PC-9 (cell line): ENCODE measurements at regions not wholly inside any gene's neighbourhood (a gene's known extent, or its start where the extent isn't known, plus 50 kb on each side); places are given as distances from the start of the nearest gene placed in this dataset.

Experiments used
- BruUV-seq: library from RNA; stranded (reverse); fragments of 400-500 nt; replicated peaks from 2 replicates; lab custom pipeline; 2021; lab: Mats Ljungman, UMichigan
- CTCF ChIA-PET: fragments of 300-600 bp; sonication (Branson Sonifier 250); formaldehyde crosslinking; loops from one replicate; lab custom pipeline; 2022; ENCODE audit warnings: antibody characterized with exemption; lab: Charles Lee
- POLR2A ChIA-PET: fragments of 300-600 bp; sonication (Branson Sonifier 250); formaldehyde crosslinking; loops from one replicate; lab custom pipeline; 2022; ENCODE audit warnings: antibody characterized with exemption; ENCODE audit not compliant: unreplicated experiment; lab: Charles Lee
- DNase-seq, 2 experiments: peaks; one replicate each; pipeline versions ENCODE4 v3.0.0 to v3.0.0-alpha.2; 2015 to 2022; ENCODE audit warnings: mixed read lengths in 1 of 2
- H2AFZ ChIP-seq: fragments of 200-600 bp; sonication (generic); 2 replicates; pipeline ENCODE4 v1.8.1; 2017; ENCODE audit warnings: antibody characterized with exemption
- H3F3A ChIP-seq: fragments of 200-600 bp; sonication (generic); 2 replicates; pipeline ENCODE4 v1.8.1; 2017; ENCODE audit warnings: antibody characterized with exemption, mild to moderate bottlenecking, low read depth; ENCODE audit not compliant: insufficient read depth
- H3K27ac ChIP-seq: fragments of 200-600 bp; sonication (generic); 2 replicates; pipeline ENCODE4 v1.6.1; 2016; ENCODE audit warnings: mixed run types
- H3K27me3 ChIP-seq: fragments of 200-600 bp; sonication (generic); 2 replicates; pipeline ENCODE4 v1.6.1; 2016; ENCODE audit warnings: low read depth, mixed run types; ENCODE audit not compliant: insufficient read depth
- H3K36me3 ChIP-seq: fragments of 200-600 bp; sonication (generic); 2 replicates; pipeline ENCODE4 v1.6.1; 2016; ENCODE audit warnings: low read depth, mixed run types
- H3K4me1 ChIP-seq: fragments of 200-600 bp; sonication (generic); replicated peaks from 2 replicates; pipeline ENCODE4 v1.6.1; 2016; ENCODE audit warnings: mixed run types; ENCODE audit not compliant: insufficient read depth
- H3K4me2 ChIP-seq: fragments of 200-600 bp; sonication (generic); 2 replicates; pipeline ENCODE4 v1.6.1; 2017; ENCODE audit warnings: mixed run types
- H3K4me3 ChIP-seq: fragments of 200-600 bp; sonication (generic); 2 replicates; pipeline ENCODE4 v1.6.1; 2016; ENCODE audit warnings: mixed run types
- H3K79me2 ChIP-seq: fragments of 200-600 bp; sonication (generic); 2 replicates; pipeline ENCODE4 v1.6.1; 2017; ENCODE audit warnings: low read depth, mixed run types
- H3K9me2 ChIP-seq: fragments of 200-600 bp; sonication (generic); 2 replicates; pipeline ENCODE4 v1.8.1; 2017; ENCODE audit warnings: mild to moderate bottlenecking; ENCODE audit not compliant: insufficient read depth
- H3K9me3 ChIP-seq: fragments of 200-600 bp; sonication (generic); 2 replicates; pipeline ENCODE4 v1.8.1; 2016; ENCODE audit warnings: low read depth; ENCODE audit not compliant: insufficient read depth
- H4K20me1 ChIP-seq: fragments of 200-600 bp; sonication (generic); 2 replicates; pipeline ENCODE4 v1.8.1; 2017; ENCODE audit not compliant: insufficient read depth
- EZH2 ChIP-seq: fragments of 200-600 bp; sonication (generic); IDR thresholded peaks from 2 replicates; pipeline ENCODE4 v1.8.0; 2017; ENCODE audit warnings: antibody characterized with exemption, low read depth
- intact Hi-C: fragments of 100-400 bp; cut with micrococcal nuclease; formaldehyde crosslinking; loops from one replicate; pipeline ENCODE4 v1.10.0; 2022; ENCODE audit not compliant: unreplicated experiment
- TF ChIP-seq, protein P1 (sequence below): fragments of 200-600 bp; sonication (generic); conservative IDR thresholded peaks from 2 replicates; pipeline ENCODE4 v1.6.1; 2017; ENCODE audit warnings: mixed run types, antibody characterized with exemption, mild to moderate bottlenecking, moderate library complexity

GRCh38 chr9:115980054-115980453 is 173.5 kb upstream of the PAPPA start:
- H3F3A ChIP-seq = no peaks in the 10 kb centered on the region
- no TSS peak for BruUV-seq
- H3K4me2 ChIP-seq = no peak overlapping the region
- ChIA-PET CTCF (no interaction called here), POLR2A (no interaction called here)
- no peaks in the 10 kb centered on the region for H3K36me3 ChIP-seq
- H4K20me1 ChIP-seq = no peaks in the 10 kb centered on the region; the same call in 1 of the 2 replicates
- intact Hi-C loops = no loop called here
- H2AFZ ChIP-seq = no peak overlapping the region
- no peaks in the 10 kb centered on the region for H3K27me3 ChIP-seq
- no peaks in the 10 kb centered on the region for H3K4me1 ChIP-seq
- H3K79me2 ChIP-seq = no peaks in the 10 kb centered on the region
- no peak for TF ChIP-seq EZH2
- TF ChIP-seq, protein P1, sequence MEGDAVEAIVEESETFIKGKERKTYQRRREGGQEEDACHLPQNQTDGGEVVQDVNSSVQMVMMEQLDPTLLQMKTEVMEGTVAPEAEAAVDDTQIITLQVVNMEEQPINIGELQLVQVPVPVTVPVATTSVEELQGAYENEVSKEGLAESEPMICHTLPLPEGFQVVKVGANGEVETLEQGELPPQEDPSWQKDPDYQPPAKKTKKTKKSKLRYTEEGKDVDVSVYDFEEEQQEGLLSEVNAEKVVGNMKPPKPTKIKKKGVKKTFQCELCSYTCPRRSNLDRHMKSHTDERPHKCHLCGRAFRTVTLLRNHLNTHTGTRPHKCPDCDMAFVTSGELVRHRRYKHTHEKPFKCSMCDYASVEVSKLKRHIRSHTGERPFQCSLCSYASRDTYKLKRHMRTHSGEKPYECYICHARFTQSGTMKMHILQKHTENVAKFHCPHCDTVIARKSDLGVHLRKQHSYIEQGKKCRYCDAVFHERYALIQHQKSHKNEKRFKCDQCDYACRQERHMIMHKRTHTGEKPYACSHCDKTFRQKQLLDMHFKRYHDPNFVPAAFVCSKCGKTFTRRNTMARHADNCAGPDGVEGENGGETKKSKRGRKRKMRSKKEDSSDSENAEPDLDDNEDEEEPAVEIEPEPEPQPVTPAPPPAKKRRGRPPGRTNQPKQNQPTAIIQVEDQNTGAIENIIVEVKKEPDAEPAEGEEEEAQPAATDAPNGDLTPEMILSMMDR = no peak
- no peak overlapping the region for H3K27ac ChIP-seq
- H3K9me3 ChIP-seq = no peaks in the 10 kb centered on the region
- H3K9me2 ChIP-seq = no peaks in the 10 kb centered on the region
- DNase-seq = no peak
- no peak overlapping the region for H3K4me3 ChIP-seq

DNA sequence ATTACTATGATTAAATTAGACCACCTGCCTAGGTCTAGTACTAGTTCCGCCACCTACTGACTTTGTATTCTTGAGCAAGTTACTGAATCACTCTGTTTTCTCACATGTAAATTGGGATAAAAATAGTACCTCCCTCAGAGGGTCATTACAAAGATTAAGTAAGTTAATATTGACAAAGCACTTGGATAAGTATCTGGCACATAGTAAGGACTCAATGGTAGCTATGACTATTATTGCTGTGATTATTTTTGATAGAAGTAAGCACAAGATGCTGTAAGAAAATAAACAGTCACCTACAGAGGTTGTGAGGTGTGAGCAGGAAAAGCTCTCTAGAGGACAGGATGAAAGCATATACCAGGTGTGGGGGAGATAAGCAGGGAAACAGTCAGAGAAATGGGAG is 173.1 kb upstream of the PAPPA start:
- Histone ChIP-seq H4K20me1 (no peaks in the 10 kb centered on the region; the same call in 1 of the 2 replicates), H3K79me2 (no peaks in the 10 kb centered on the region), H3K4me2 (no peak overlapping the region), H3K4me3 (no peak overlapping the region), H3K9me3 (no peaks in the 10 kb centered on the region), H3K27me3 (no peaks in the 10 kb centered on the region), H2AFZ (no peak overlapping the region), H3K9me2 (no peaks in the 10 kb centered on the region), H3K27ac (no peak overlapping the region), H3F3A (no peaks in the 10 kb centered on the region), H3K4me1 (no peaks in the 10 kb centered on the region), H3K36me3 (no peaks in the 10 kb centered on the region)
- BruUV-seq = no TSS peak
- intact Hi-C loops = no loop called here
- ChIA-PET POLR2A (no interaction called here), CTCF (no interaction called here)
- no peak for DNase-seq
- TF ChIP-seq, protein P1 = no peak
- no peak for TF ChIP-seq EZH2

GRCh38 chr9:115980976-115981375 is 172.6 kb upstream of the PAPPA start:
- ChIA-PET POLR2A (no interaction called here), CTCF (no interaction called here)
- TF ChIP-seq EZH2 = no peak
- TF ChIP-seq, protein P1 = no peak

More at GRCh38 chr9:115980976-115981375, 172.6 kb upstream of the PAPPA start:
- Histone ChIP-seq H3F3A (no peaks in the 10 kb centered on the region), H3K4me3 (no peak overlapping the region), H4K20me1 (no peaks in the 10 kb centered on the region; the same call in 1 of the 2 replicates), H3K27me3 (no peaks in the 10 kb centered on the region), H3K79me2 (no peaks in the 10 kb centered on the region), H3K4me2 (no peak overlapping the region), H3K9me2 (no peaks in the 10 kb centered on the region), H3K36me3 (no peaks in the 10 kb centered on the region), H3K27ac (no peak overlapping the region), H3K4me1 (no peaks in the 10 kb centered on the region), H3K9me3 (no peaks in the 10 kb centered on the region), H2AFZ (no peak overlapping the region)
- intact Hi-C loops = no loop called here
- no TSS peak for BruUV-seq
- no peak for DNase-seq
